ENCODE measurements at regions not wholly inside any gene's neighbourhood (a gene's known extent, or its start where the extent isn't known, plus 50 kb on each side); places are given as distances from the start of the nearest gene placed in this dataset.

GRCh38 chr17:79242873-79243602 is 168.4 kb downstream of the ENGASE start:
- TF ChIP-seq EZH2 (IDR thresholded peaks at IDR 0.05; ENCODE audit: borderline replicate concordance, low read length) = no peak
- no peak for TF ChIP-seq CTCF (conservative IDR thresholded peaks at IDR 0.05 in 1 of 2, IDR thresholded peaks at IDR 0.05 in 1 of 2; ENCODE audit: extremely low read depth in 1 of 2, insufficient read depth in 1 of 2, low read depth in 1 of 2, low read length in 2 of 2)

All from mammary epithelial cell (primary cell).